HG02588 (cell line): ENCODE measurements at regions not wholly inside any gene's neighbourhood (a gene's known extent, or its start where the extent isn't known, plus 50 kb on each side); places are given as distances from the start of the nearest gene placed in this dataset.

Experiments used
- ATAC-seq: cut with Tn5 transposase; IDR thresholded peaks from one replicate; pipeline ENCODE4 v1.9.1; 2021; ENCODE audit warnings: mild to moderate bottlenecking, moderate library complexity; ENCODE audit not compliant: unreplicated experiment

DNA sequence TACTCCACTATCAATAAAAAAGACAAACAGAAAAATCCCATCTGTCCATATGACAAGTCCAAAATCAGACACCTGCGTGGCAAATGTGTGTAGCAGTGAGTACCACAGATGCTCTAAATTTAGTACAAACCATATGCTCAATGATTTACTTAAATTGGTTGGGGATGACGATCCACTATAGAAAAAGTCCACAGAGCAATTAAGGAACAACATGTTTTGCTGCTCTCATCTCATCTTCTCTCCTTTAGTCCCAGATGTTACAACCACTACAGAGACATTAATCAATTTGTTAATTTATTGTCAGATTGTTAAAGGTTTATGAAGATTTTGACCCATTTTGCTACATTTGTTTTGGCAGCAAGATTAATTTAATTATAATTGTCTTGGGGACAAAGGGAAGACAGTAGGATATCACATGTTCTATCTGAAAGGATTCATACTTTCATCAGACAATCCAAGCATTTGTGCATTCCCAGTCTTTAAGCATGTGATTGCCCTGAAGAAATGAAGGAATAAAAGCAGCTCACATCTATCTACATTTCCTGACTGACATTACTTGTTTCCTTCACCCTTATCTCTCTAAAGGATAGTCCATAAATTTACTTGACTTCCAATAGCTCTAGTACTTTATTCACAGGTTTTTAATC is 2268.1 kb downstream of the PCDH7 start:
- ATAC-seq: no peak

DNA sequence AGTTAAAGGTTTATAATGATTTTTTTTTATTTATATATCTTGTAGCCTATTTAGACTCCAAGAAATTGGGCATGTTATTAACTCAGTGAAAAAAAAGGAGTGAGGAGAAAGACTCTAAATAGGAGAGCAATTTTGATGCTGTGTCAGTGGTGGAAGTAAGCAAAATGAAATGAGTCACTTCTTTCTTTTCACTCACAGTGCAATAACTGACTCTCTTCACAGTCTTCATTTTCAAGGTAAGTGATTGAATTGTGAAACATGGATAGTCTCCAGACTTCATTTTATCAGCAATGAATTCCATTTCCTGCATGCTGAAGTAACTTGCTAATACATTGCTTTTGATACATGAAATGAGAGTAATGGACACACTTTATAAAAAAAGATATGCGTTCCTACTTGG is 2271.5 kb downstream of the PCDH7 start:
- no peak for ATAC-seq

DNA sequence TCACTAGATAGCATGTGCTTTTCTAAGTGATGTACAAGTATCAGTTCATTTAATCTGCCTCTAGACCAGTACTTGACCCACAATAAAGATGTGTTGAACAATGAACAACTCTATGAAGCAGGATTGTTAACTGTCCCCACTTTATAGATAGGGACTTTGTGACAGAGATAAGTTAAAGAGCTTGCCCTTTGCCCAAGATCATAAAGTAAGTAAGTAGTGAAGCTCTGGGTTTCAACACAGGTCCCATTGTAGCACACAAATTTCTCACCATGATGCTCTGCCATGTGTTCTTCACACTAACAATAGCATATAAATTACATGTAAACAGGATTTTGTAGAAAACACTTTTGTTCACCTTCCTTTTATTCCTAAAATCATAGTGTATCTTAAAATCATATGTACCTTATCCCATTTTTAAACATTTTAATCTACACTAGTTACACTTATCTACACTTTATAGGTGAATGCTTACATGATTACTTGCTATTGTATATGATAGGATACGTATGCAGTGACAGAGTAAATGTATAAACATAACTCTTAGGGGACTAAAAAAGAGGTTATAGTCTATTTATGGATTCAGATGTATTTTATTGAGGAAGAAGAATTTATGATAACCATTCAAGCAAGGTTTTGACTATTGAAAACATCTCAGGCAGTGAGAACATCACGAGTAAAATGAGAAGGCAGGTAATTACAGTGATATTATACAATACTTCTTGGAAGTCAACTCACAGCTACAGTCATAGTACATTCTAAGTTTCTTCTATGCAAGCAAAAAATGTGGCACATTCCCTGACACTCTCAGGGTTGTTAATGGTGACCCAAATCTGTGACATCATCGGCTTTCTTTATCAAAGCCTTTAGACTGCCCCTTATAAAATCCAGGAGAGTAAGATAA is 2275.1 kb downstream of the PCDH7 start:
- ATAC-seq: no peak

DNA sequence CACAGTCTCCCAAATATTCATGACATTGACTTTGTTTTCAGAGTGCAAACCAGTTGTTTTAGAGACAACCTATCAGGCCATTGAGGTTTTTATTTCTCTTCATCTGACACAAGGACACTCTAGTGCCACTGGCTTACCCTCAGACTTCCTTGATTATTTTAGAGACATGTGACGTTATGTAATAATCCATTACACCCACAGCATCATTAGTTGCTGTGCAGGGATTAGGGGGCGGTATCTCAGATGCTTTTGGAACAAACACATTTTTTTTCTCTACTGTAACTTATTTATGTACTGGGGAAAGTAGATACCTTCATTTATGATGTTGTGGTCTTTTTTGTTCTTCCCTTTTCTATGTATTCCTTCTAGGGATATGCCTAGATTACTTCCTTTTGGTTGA is 2293.1 kb downstream of the PCDH7 start:
- no peak for ATAC-seq

DNA sequence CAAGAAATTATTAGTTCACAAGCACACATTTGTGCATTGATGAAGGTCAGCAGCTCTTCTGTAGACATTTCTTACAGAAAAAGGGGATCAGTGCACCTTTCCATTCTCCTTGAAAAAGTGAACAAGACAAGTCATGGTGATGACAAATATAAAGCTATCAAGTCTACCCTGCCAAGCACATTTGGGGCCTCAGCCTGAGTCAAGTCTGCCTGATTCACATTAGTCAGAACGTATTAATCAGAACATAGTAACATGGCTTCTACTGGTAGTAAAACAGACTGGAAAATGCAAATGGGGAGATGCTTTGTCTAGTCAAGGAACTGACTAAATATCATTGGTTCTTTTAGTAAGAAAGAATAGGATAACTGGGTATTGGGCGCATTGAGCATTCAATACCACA is 2305.1 kb downstream of the PCDH7 start:
- ATAC-seq: no peak

DNA sequence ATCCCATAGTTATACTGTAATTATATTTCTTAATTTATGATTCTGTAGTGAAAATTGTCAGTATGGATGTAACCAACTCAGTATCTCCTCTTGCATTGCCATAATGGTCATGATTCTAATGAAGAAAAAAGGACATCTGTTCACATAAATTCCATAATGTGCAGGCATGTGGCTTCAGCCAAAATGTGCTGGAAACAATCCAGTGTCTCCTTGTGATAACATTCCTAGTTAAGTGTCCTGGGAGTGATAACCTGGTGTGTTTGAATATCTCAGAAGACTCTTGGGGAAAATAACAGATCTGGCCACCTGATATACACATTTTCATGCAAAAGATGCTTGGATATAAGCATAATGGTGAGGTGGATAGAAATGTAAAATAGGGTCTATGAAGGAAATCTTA is 2309.8 kb downstream of the PCDH7 start:
- no peak for ATAC-seq

DNA sequence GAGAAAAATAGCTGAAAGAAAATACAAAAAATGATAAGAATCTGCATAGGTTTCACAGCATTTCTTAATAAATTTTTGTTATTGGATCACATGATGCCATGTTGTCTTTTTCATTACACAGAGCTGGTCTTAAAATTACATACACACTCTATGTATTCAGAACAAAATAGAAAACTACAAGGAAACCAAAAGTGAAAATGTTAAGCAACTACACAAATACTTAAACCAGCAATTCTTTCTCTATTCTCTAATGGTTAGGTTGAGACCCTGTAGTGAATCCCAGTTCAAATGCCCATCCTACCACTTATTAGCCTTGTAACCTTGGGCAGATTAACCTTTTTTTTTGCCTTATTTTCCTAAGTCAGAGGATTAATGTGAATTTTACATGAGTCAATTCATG is 2311.2 kb downstream of the PCDH7 start:
- no peak for ATAC-seq

DNA sequence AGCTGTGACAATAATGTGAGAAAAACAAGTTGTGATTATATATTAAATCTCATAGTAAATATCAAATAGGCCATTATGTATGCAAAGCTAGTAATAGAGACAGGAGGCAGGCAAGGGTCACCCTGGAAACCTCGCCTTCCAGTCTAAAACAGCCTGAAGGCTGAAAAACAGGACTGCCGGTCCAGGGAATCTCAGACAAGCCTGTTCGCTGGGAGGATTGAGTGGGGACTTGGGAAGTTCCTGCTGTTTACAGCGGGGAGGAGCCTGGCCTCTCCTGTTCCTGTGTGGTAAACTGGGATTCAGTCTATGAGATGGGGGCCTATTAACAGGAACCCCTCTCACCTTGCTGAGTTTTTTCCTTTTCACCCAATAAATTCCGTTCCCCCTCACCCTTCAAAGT is 2317.3 kb downstream of the PCDH7 start:
- no peak for ATAC-seq

DNA sequence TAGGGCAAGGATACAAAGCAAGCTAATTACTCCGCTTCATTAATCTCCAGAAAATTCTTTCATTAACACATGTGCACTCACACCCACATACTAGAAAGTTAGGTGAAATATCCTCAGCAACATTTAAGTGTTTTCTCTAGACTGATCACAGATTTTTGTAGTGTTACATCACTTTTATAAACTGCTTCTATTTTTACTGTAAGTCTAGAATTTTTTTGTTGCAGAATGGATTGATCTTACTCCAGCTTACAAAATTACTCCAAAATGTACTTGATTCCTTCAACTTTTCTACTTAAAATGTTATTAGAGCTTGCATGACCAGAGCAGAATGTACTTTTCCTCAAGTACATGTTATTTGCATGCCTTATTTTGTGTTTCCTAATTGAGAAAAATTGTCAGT is 2325.2 kb downstream of the PCDH7 start:
- no peak for ATAC-seq

DNA sequence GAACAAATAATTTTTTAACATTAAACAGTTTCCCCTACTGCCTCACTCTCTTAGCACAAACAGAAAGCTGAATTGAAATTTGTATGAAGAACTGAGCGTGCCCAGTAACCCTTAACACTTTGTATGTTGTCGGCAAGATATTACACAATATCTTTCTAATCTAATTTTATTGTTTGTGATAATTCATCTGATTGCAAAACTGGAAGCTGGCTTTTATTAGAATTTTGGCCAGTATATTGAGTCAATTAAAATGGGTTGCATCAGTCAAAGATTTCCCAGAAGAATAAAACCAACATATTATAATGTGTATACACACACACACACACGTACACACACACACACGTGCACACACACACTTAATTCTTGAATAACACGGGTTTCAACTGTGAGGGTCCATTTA is 2332.1 kb downstream of the PCDH7 start:
- ATAC-seq: no peak

DNA sequence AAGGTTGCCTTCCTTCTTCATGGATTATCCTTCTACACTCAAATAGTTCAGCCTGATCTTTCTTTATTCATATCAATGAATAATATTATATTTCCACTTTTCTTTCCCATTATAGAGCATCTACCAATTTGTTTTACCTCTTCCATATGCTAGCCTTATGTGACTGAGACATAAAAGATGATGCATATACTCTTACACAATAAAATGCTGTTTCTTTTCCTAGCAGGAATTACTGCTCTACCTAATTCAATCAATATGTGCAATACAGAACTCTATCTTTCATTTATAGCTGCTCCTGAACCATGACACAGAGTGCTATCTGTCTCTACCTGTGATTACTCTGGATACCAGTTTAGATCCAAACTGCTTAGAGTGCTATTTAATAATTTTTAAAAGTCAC is 2334.0 kb downstream of the PCDH7 start:
- no peak for ATAC-seq

DNA sequence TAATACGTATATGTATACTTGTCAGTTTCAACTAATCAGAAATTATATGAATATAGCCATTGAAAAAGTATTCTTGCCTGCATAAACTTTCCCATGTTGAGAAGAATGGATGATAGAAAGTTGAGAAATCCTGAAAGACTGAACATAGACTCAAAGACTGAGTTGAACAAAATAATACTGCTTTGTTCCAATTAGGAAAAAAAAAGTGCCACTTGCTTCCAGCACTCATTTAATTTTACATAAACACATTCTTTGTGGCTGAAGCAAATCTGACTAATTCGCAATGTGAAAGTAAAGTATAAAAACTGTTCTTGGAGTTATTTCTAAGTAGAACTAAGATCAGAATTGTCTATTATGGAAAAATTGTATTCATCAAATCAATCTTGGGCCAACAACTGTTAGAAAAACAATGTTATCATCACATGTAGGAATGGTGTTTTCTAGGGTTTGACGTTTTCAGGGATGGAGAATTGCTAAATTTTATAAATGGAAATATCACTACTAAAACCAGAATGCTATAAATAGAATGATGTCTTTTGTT is 2334.6 kb downstream of the PCDH7 start:
- no peak for ATAC-seq

DNA sequence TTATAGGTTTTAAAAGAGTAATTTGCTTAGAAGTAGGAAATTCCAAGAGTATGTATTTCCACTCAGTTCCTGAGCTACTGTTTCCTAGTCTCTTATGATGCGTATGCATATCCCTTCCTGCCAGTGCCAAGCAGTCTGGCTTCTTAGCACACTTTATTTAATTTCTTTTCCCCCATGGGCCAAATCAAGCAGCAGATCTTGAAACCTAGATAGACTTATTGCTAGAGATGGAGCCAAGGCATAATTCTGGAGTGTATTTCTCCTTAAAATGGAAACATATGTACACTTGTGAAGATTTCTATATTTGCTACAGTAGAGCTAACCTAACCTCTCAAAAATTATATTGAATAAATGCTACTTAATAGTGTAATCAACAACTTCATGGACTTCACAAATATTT is 2337.6 kb downstream of the PCDH7 start:
- no peak for ATAC-seq

DNA sequence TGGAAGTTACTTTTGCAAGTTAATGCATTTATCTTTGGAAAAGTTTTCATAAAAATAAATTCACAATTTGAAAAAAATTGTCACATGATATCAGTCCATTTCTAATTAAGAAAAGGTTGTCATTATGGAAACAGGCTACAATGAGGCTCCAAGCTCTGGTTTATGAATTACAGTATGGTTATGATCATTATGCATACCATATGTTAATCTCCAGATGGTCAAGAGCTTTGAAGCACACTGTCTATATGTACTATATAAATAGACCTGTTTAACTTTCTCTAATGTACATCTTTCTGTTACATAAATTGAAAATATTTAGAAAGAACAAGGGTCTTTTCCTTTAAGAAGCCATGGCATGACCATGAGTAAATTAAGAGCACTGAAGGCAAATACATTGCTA is 2338.8 kb downstream of the PCDH7 start:
- no peak for ATAC-seq

DNA sequence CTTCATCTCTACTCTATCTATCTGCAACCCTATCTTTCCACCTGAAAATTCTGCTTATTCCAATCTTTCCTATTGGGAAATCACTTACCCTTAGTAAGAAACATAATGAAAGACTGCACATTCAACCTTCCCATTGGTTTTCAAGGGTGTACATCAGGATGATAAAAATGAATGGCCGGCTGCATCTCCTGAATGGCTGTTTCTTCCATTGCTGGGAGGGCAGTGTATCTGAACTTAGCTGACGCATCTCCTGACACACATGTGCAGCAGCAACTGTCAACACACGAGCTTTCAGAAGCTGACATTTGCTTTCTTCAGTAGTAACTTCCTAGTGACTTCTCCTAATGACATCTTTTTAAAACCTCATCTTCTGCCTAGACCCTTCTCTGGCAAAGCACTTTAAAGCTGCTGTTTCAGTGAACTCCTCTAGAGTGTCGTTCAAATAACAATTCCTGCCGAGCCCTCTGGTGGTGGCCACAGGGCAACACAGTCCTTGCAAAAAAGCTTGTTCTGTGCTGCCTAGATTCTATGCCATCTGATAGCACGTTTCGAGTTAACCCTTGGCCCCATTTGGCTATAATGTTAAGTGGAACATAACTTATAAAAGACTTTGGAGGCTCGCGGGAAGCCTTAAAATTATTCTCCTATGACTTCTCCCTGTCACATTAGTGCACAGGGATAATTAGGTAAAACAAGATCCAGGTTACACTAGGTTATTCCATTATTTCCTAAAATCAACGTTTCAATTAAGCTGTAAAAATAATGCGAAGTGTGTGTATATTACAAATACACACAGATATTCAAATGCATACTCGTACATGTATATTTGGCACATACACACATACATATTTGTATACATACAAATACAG is 2340.7 kb downstream of the PCDH7 start:
- ATAC-seq: no peak

DNA sequence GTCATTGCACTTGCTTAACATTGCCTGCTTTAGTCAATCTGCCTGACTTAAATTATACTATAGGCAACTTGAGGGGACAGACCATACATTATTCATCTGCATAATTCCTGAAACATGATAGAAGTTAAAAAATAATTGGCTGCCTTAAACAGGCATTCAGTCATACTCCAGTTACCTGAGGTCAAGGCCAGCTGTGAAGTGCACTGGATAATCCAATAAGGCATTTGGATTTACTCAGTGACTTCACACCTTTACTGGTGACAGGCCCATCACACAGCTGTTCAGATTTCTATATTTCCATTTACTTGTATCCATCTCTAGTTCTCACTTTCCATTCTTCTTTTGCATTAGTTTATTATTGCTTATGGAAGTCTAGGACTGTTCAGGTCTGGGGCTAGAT is 2341.6 kb downstream of the PCDH7 start:
- ATAC-seq: no peak

DNA sequence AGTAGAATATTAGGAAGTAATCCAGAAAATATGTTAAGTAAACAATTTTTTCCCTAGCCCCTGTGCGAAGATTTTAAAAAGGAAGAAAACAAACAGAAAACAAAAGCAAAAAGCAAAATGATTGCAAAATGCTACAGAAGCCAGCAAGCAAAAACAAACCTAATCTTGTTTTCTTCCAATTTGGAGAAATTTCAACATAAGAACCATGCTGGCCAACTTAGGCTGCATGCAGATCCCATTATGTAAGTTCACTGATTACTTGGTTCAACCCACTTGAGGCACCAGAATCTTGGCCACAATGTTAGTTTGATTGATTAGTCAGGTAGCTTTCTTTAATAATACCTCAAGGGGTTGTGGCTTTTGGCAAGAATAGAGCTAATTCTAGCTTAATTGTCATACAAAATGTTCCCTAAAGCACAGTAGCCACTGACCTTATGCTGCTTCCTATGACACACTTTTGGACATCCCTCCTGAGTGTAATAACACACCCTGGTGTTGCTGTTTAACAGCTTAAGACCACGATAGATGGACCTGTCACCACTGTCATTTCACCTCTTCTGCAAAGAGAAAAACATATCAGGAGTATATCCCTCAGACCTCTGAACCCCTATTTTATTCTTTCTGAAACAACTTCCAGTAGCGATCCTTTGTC is 2342.1 kb downstream of the PCDH7 start:
- ATAC-seq: no peak

DNA sequence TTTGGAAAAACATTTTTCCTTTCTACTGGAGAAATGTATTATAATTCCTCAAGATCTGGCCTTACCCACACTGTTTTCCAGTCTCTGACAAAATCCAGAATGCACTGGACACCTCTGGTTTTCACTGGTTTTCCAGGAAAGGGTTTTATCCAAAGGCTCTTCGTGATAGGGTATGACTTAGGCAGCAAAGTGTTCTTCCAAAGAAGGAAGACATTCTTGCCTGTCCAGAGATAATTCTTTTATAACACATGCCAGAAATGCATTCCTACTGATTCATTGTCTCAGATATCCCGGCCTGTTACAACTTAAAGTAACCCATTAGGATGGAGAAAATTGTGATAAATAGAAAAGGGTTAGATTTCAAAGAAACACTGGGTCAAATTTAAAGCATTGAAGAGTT is 2343.1 kb downstream of the PCDH7 start:
- ATAC-seq: no peak

DNA sequence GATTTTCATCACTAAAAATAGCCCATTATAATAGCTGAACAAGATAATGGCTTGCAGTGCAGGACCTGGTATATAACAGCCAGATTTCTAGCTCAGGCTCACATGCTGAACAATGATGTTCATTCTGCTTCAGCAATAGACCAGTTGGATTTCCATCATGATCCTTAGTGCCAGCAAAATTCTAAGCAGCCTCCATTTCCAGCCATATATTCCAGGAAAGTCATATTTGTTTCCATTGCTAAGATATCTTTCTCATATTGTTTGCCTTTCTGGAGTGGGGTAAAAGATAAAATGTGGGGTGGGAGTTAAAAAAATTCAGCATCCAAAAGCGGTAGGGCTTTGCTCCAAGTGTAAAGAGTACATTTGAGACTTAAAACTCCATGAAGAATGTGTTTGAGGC is 2344.1 kb downstream of the PCDH7 start:
- no peak for ATAC-seq

DNA sequence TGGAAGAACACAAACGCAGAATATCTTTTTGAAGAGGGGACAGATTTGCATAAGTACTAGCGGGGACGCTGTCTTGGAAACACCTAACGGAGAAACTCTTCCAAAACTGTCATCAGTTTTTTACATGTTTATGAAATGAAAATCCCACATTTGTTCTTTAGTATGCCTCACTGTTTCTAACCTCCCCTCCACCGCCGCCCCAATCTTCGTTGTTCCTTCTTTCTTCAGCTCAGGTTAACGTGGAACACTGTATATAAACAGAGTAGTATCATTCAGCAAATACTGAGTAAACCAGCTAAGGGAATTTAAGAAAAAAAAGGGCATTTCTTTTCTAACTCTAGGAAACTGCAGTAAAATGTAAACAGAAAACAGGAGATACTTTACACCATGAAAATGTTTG is 2345.6 kb downstream of the PCDH7 start:
- no peak for ATAC-seq

DNA sequence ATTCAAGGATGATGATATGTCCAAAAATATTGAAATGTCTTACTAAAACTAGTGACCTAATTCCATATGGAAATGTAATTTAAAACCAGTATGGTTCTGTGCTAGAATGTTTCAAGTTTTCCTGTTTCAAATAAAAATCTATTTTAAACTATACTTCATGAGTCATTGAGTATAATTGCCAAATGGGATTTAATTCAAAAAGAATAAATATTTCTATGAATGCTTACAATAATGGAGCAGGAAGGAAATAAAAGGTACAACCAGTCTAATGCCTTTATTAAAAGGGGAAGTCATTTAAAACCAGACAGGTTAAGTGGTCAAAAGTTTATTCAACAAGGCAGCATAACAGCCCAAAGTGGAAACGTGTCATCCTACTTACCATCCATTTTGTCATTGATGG is 2347.1 kb downstream of the PCDH7 start:
- no peak for ATAC-seq
